Trophoblast cell (in vitro differentiated cells and primary cell): ENCODE measurements at regions not wholly inside any gene's neighbourhood (a gene's known extent, or its start where the extent isn't known, plus 50 kb on each side); places are given as distances from the start of the nearest gene placed in this dataset.

Experiments
- DNase-seq, 2 donors: peaks; one replicate each; pipeline ENCODE4 v3.0.0-alpha.2; 2016
- H2AFZ ChIP-seq: 2 replicates; pipeline ENCODE4 v1.6.1; 2013; ENCODE audit warnings: low read length, moderate library complexity, mild to moderate bottlenecking; ENCODE audit not compliant: insufficient read depth, poor library complexity
- H2AK5ac ChIP-seq: 2 replicates; pipeline ENCODE4 v1.6.1; 2013; ENCODE audit warnings: mild to moderate bottlenecking, low read length
- H2BK120ac ChIP-seq: 2 replicates; pipeline ENCODE4 v1.6.1; 2013; ENCODE audit warnings: low read length, mild to moderate bottlenecking, moderate library complexity; ENCODE audit not compliant: insufficient read depth, poor library complexity
- H2BK12ac ChIP-seq: 2 replicates; pipeline ENCODE4 v1.6.1; 2013; ENCODE audit warnings: mild to moderate bottlenecking, low read length, moderate library complexity
- H2BK5ac ChIP-seq: 2 replicates; pipeline ENCODE4 v1.6.1; 2013; ENCODE audit warnings: low read length, low read depth, moderate library complexity, mild to moderate bottlenecking; ENCODE audit not compliant: poor library complexity
- H3K14ac ChIP-seq: 2 replicates; pipeline ENCODE4 v1.6.1; 2013; ENCODE audit warnings: mild to moderate bottlenecking, low read length
- H3K18ac ChIP-seq: 2 replicates; pipeline ENCODE4 v1.6.1; 2013; ENCODE audit warnings: mild to moderate bottlenecking, low read length
- H3K23ac ChIP-seq: 2 replicates; pipeline ENCODE4 v1.6.1; 2013; ENCODE audit warnings: low read length
- H3K27ac ChIP-seq: 2 replicates; pipeline ENCODE4 v1.5.1; 2013; ENCODE audit warnings: low read depth, mild to moderate bottlenecking, inconsistent platforms, low read length, moderate library complexity
- H3K27me3 ChIP-seq: 2 replicates; pipeline ENCODE4 v1.6.1; 2013; ENCODE audit warnings: inconsistent platforms, mild to moderate bottlenecking, low read length, moderate library complexity; ENCODE audit not compliant: insufficient read depth
- H3K36me3 ChIP-seq, 2 experiments: 1 replicate in 1 of 2; 2 replicates in 1 of 2; pipeline ENCODE4 v1.6.1; 2013; ENCODE audit warnings: low read length in 2 of 2, mild to moderate bottlenecking in 2 of 2, moderate library complexity in 1 of 2; ENCODE audit not compliant: insufficient read depth in 2 of 2, control insufficient read depth in 1 of 2
- H3K4ac ChIP-seq: 2 replicates; pipeline ENCODE4 v1.6.1; 2013; ENCODE audit warnings: low read depth, mild to moderate bottlenecking, low read length, moderate library complexity
- H3K4me1 ChIP-seq, 2 experiments: 1 replicate in 1 of 2; 2 replicates in 1 of 2; pipeline ENCODE4 v1.6.1; 2013; ENCODE audit warnings: low read length in 2 of 2, mild to moderate bottlenecking in 2 of 2, moderate library complexity in 1 of 2; ENCODE audit not compliant: insufficient read depth in 2 of 2, control insufficient read depth in 1 of 2
- H3K4me2 ChIP-seq: 2 replicates; pipeline ENCODE4 v1.6.1; 2013; ENCODE audit warnings: inconsistent platforms, mild to moderate bottlenecking, low read length, moderate library complexity
- H3K4me3 ChIP-seq: 2 replicates; pipeline ENCODE4 v1.5.1; 2013; ENCODE audit warnings: mild to moderate bottlenecking, low read depth, low read length, inconsistent platforms
- H3K79me1 ChIP-seq: one replicate; pipeline ENCODE4 v1.6.1; 2013; ENCODE audit warnings: low read length
- H3K79me2 ChIP-seq: 2 replicates; pipeline ENCODE4 v1.6.1; 2013; ENCODE audit warnings: low read length, mild to moderate bottlenecking; ENCODE audit not compliant: control insufficient read depth, insufficient read depth, poor library complexity
- H3K9ac ChIP-seq: 2 replicates; pipeline ENCODE4 v1.6.1; 2013; ENCODE audit warnings: mild to moderate bottlenecking, low read length
- H3K9me3 ChIP-seq: 2 replicates; pipeline ENCODE4 v1.6.1; 2013; ENCODE audit warnings: low read depth, mild to moderate bottlenecking, control low read depth, inconsistent platforms, low read length; ENCODE audit not compliant: insufficient read depth
- H4K12ac ChIP-seq: 2 replicates; pipeline ENCODE4 v1.6.1; 2013; ENCODE audit warnings: low read depth, mild to moderate bottlenecking, low read length, moderate library complexity
- H4K8ac ChIP-seq: 2 replicates; pipeline ENCODE4 v1.6.1; 2013; ENCODE audit warnings: low read depth, mild to moderate bottlenecking, low read length, moderate library complexity
- H4K91ac ChIP-seq: one replicate; pipeline ENCODE4 v1.6.1; 2013; ENCODE audit warnings: low read depth, mild to moderate bottlenecking, low read length, moderate library complexity
- WGBS: extraction: QIAGEN DNeasy Blood & Tissue Kit; methylation state at CpG from one replicate; pipeline ENCODE4 v1.1.7; 2013; ENCODE audit warnings: missing lambda C conversion rate; ENCODE audit not compliant: insufficient read length, insufficient coverage; ENCODE audit errors: extremely low coverage; 5-methylcytosine and 5-hydroxymethylcytosine counted together

DNA sequence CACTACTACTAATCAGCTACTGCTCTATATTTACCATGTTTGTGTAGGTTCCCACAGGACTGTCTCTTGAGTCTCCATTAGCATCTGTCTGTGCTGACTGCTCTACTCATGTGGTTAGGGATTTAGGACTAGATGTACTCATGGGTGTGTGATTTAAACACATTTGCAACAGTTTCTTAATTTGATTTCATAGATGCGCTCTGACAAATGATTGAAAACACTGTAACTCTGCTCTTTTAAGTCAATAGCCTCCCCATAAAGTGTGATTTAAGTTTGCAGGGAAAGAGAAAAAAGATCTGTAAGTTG is 809.3 kb downstream of the NCAM2 start:
- Histone ChIP-seq H2AK5ac (no peak overlapping the region), H2BK120ac (no peak overlapping the region), H3K27ac (no peak overlapping the region), H3K4me3 (no peak overlapping the region), H2AFZ (no peak overlapping the region), H3K9me3 (no peaks in the 10 kb centered on the region), H3K36me3 (no peaks in the 10 kb centered on the region), H3K18ac (no peak overlapping the region), H4K91ac (no peak overlapping the region), H3K79me1 (no peaks in the 10 kb centered on the region), H3K4me1 (no peaks in the 10 kb centered on the region), H3K9ac (no peak overlapping the region), H2BK5ac (no peak overlapping the region), H4K8ac (no peak overlapping the region), H4K12ac (no peak overlapping the region), H3K23ac (no peak overlapping the region), H3K79me2 (no peaks in the 10 kb centered on the region), H2BK12ac (no peak overlapping the region), H3K4me2 (no peak overlapping the region), H3K14ac (no peak overlapping the region), H3K27me3 (no peaks in the 10 kb centered on the region), H3K4ac (no peak overlapping the region)
- no CpG with 5 or more reads among the region's 1 CpG for WGBS
- DNase-seq: no peak

DNA sequence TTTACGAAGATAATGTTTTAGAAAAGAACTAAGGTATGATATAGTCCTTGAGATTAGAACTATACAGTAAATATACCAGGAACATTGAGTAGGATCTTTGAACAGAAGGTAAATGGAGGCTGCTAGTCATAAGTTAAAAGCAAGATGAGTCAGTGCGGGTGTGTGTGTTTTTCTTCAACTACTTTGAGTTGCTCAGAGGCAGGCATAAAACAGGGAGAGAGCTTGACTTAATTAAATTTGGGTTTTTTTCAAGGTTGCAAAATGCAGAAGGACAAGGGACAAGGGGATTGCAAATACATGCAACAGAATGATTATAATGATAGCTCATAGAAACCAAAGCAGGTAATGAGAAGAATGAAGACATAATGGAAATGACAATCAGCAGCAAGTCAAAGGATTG is 815.1 kb downstream of the NCAM2 start:
- H3K27ac ChIP-seq: no peak overlapping the region
- no peak overlapping the region for H3K23ac ChIP-seq
- H3K4me3 ChIP-seq: no peak overlapping the region
- no peak overlapping the region for H3K4me2 ChIP-seq
- H3K79me1 ChIP-seq: no peaks in the 10 kb centered on the region
- no peak overlapping the region for H4K91ac ChIP-seq
- H3K27me3 ChIP-seq: no peaks in the 10 kb centered on the region
- H3K18ac ChIP-seq: no peak overlapping the region
- no peak overlapping the region for H2AFZ ChIP-seq
- H2BK12ac ChIP-seq: no peak overlapping the region
- H3K9me3 ChIP-seq: no peaks in the 10 kb centered on the region
- WGBS: no CpG with 5 or more reads among the region's 2 CpGs
- H2AK5ac ChIP-seq: no peak overlapping the region
- DNase-seq: no peak
- no peaks in the 10 kb centered on the region for H3K36me3 ChIP-seq
- H3K4ac ChIP-seq: no peak overlapping the region
- no peaks in the 10 kb centered on the region for H3K4me1 ChIP-seq
- H3K14ac ChIP-seq: no peak overlapping the region
- no peak overlapping the region for H3K9ac ChIP-seq
- H4K8ac ChIP-seq: no peak overlapping the region
- no peak overlapping the region for H2BK5ac ChIP-seq
- H2BK120ac ChIP-seq: no peak overlapping the region
- H3K79me2 ChIP-seq: no peaks in the 10 kb centered on the region
- H4K12ac ChIP-seq: no peak overlapping the region

GRCh38 chr21:21813934-21814333 is 815.7 kb downstream of the NCAM2 start:
- H3K79me2 ChIP-seq: no peaks in the 10 kb centered on the region

GRCh38 chr21:21816778-21817177 is 818.6 kb downstream of the NCAM2 start:
- Histone ChIP-seq H3K36me3 (no peaks in the 10 kb centered on the region), H3K4me3 (no peak overlapping the region), H3K27ac (no peak overlapping the region), H3K27me3 (no peaks in the 10 kb centered on the region), H3K9ac (no peak overlapping the region), H2BK12ac (no peak overlapping the region), H3K79me2 (no peaks in the 10 kb centered on the region), H2AK5ac (no peak overlapping the region), H3K4me1 (no peaks in the 10 kb centered on the region), H3K18ac (no peak overlapping the region), H4K8ac (no peak overlapping the region), H3K14ac (no peak overlapping the region), H2BK5ac (no peak overlapping the region), H4K12ac (no peak overlapping the region), H2AFZ (no peak overlapping the region), H3K4me2 (no peak overlapping the region), H4K91ac (no peak overlapping the region), H2BK120ac (no peak overlapping the region), H3K79me1 (no peaks in the 10 kb centered on the region), H3K9me3 (no peaks in the 10 kb centered on the region), H3K4ac (no peak overlapping the region), H3K23ac (no peak overlapping the region)
- no CpG with 5 or more reads among the region's 4 CpGs for WGBS
- no peak for DNase-seq

More at GRCh38 chr21:21813934-21814333, 815.7 kb downstream of the NCAM2 start:
- Histone ChIP-seq H3K4me2 (no peak overlapping the region), H2AFZ (no peak overlapping the region), H3K79me1 (no peaks in the 10 kb centered on the region), H3K36me3 (no peaks in the 10 kb centered on the region), H2BK120ac (no peak overlapping the region), H3K9me3 (no peaks in the 10 kb centered on the region), H3K9ac (no peak overlapping the region), H3K4me3 (no peak overlapping the region), H3K27ac (no peak overlapping the region), H2AK5ac (no peak overlapping the region), H3K18ac (no peak overlapping the region), H3K27me3 (no peaks in the 10 kb centered on the region), H4K91ac (no peak overlapping the region), H3K4ac (no peak overlapping the region), H3K23ac (no peak overlapping the region), H3K14ac (no peak overlapping the region), H2BK12ac (no peak overlapping the region), H2BK5ac (no peak overlapping the region), H4K8ac (no peak overlapping the region), H4K12ac (no peak overlapping the region), H3K4me1 (no peaks in the 10 kb centered on the region)
- DNase-seq: no peak

- Histone ChIP-seq H3K79me1 (no peaks in the 10 kb centered on the region), H4K12ac (no peak overlapping the region), H3K4me1 (no peaks in the 10 kb centered on the region), H3K9me3 (no peaks in the 10 kb centered on the region), H3K14ac (no peak overlapping the region), H2BK120ac (no peak overlapping the region), H3K79me2 (no peaks in the 10 kb centered on the region), H3K27ac (no peak overlapping the region), H4K8ac (no peak overlapping the region), H3K9ac (no peak overlapping the region), H3K4ac (no peak overlapping the region), H3K4me3 (no peak overlapping the region), H4K91ac (no peak overlapping the region), H3K36me3 (no peaks in the 10 kb centered on the region), H2BK12ac (no peak overlapping the region), H2BK5ac (no peak overlapping the region), H2AFZ (no peak overlapping the region), H3K27me3 (no peaks in the 10 kb centered on the region), H3K23ac (no peak overlapping the region), H3K4me2 (no peak overlapping the region), H2AK5ac (no peak overlapping the region), H3K18ac (no peak overlapping the region)
- DNase-seq: no peak
- WGBS: no CpG with 5 or more reads among the region's 2 CpGs
Observed at GRCh38 chr21:21818898-21819297, 820.7 kb downstream of the NCAM2 start.
